ENCODE measurements at regions not wholly inside any gene's neighbourhood (a gene's known extent, or its start where the extent isn't known, plus 50 kb on each side); places are given as distances from the start of the nearest gene placed in this dataset.

GRCh38 chr1:172959571-172959970 lies 91.2 kb downstream of the TNFSF18 start:
- Histone ChIP-seq H4K20me1 (ENCODE audit: insufficient read depth, low read length) (no peaks in the 10 kb centered on the region), H3K9me3 (ENCODE audit: low read length) (no peaks in the 10 kb centered on the region), H3K9me2 (ENCODE audit: low read depth, low read length) (no peaks in the 10 kb centered on the region), H3K4me2 (ENCODE audit: low read length) (no peak overlapping the region), H3K36me3 (ENCODE audit: insufficient read depth, low read length) (no peaks in the 10 kb centered on the region), H3K27me3 (ENCODE audit: insufficient read depth, low read length) (no peaks in the 10 kb centered on the region), H3K79me2 (ENCODE audit: insufficient read depth, low read length) (no peaks in the 10 kb centered on the region), H3K4me1 (ENCODE audit: insufficient read depth, low read length, severe bottlenecking) (no peaks in the 10 kb centered on the region), H3K4me3 (ENCODE audit: low read depth, low read length, poor library complexity, severe bottlenecking) (no peak overlapping the region), H3F3A (ENCODE audit: insufficient read depth, low read length) (no peaks in the 10 kb centered on the region), H3K9ac (ENCODE audit: low read length) (no peak overlapping the region), H3K27ac (ENCODE audit: low read depth, low read length, poor library complexity, severe bottlenecking) (no peak overlapping the region), H2AFZ (ENCODE audit: low read length) (no peak overlapping the region)
- no peak for TF ChIP-seq EZH2 (IDR thresholded peaks at IDR 0.05; ENCODE audit: borderline replicate concordance, low read length)
- TF ChIP-seq, protein P1, sequence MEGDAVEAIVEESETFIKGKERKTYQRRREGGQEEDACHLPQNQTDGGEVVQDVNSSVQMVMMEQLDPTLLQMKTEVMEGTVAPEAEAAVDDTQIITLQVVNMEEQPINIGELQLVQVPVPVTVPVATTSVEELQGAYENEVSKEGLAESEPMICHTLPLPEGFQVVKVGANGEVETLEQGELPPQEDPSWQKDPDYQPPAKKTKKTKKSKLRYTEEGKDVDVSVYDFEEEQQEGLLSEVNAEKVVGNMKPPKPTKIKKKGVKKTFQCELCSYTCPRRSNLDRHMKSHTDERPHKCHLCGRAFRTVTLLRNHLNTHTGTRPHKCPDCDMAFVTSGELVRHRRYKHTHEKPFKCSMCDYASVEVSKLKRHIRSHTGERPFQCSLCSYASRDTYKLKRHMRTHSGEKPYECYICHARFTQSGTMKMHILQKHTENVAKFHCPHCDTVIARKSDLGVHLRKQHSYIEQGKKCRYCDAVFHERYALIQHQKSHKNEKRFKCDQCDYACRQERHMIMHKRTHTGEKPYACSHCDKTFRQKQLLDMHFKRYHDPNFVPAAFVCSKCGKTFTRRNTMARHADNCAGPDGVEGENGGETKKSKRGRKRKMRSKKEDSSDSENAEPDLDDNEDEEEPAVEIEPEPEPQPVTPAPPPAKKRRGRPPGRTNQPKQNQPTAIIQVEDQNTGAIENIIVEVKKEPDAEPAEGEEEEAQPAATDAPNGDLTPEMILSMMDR (IDR thresholded peaks at IDR 0.05; ENCODE audit: low read length), result no peak

DNA sequence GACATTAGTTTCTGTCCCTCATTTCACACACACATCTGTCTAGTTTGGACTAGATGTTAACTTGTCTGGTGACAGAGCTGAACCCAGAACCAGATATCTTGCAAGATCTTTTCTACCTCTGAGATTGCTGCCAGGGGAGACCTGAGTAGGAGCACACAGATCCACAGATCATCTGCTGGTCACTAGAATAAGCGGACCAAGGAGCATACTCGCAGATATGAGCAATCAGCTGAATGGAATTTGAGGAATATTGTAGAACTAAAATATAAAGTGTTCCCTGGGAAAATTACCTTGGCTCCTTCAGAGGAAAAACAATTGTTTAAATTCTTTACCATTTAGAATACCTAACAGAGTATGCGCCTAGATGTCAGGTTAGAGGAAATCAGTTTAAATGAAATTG lies 90.7 kb downstream of the TNFSF18 start:
- H3K36me3 ChIP-seq (ENCODE audit: insufficient read depth, low read length), result no peaks in the 10 kb centered on the region
- no peak overlapping the region for H3K9ac ChIP-seq (ENCODE audit: low read length)
- no peaks in the 10 kb centered on the region for H4K20me1 ChIP-seq (ENCODE audit: insufficient read depth, low read length)
- no peak for TF ChIP-seq EZH2 (IDR thresholded peaks at IDR 0.05; ENCODE audit: borderline replicate concordance, low read length)
- TF ChIP-seq, protein P1 (IDR thresholded peaks at IDR 0.05; ENCODE audit: low read length), result no peak
- no peaks in the 10 kb centered on the region for H3K27me3 ChIP-seq (ENCODE audit: insufficient read depth, low read length)
- H3K79me2 ChIP-seq (ENCODE audit: insufficient read depth, low read length), result no peaks in the 10 kb centered on the region
- no peaks in the 10 kb centered on the region for H3K9me3 ChIP-seq (ENCODE audit: low read length)
- no peak overlapping the region for H3K4me2 ChIP-seq (ENCODE audit: low read length)
- H3K9me2 ChIP-seq (ENCODE audit: low read depth, low read length), result no peaks in the 10 kb centered on the region
- H3K4me3 ChIP-seq (ENCODE audit: low read depth, low read length, poor library complexity, severe bottlenecking), result no peak overlapping the region
- H2AFZ ChIP-seq (ENCODE audit: low read length), result no peak overlapping the region
- H3F3A ChIP-seq (ENCODE audit: insufficient read depth, low read length), result no peaks in the 10 kb centered on the region
- no peaks in the 10 kb centered on the region for H3K4me1 ChIP-seq (ENCODE audit: insufficient read depth, low read length, severe bottlenecking)
- no peak overlapping the region for H3K27ac ChIP-seq (ENCODE audit: low read depth, low read length, poor library complexity, severe bottlenecking)

GRCh38 chr1:172960454-172961208 lies 90.1 kb downstream of the TNFSF18 start:
- no peak for TF ChIP-seq EZH2 (IDR thresholded peaks at IDR 0.05; ENCODE audit: borderline replicate concordance, low read length)
- TF ChIP-seq, protein P1 (IDR thresholded peaks at IDR 0.05; ENCODE audit: low read length), result no peak
- Histone ChIP-seq H2AFZ (ENCODE audit: low read length) (no peak overlapping the region), H3K9me2 (ENCODE audit: low read depth, low read length) (no peaks in the 10 kb centered on the region), H4K20me1 (ENCODE audit: insufficient read depth, low read length) (no peaks in the 10 kb centered on the region), H3K36me3 (ENCODE audit: insufficient read depth, low read length) (no peaks in the 10 kb centered on the region), H3K4me1 (ENCODE audit: insufficient read depth, low read length, severe bottlenecking) (no peaks in the 10 kb centered on the region), H3K4me3 (ENCODE audit: low read depth, low read length, poor library complexity, severe bottlenecking) (no peak overlapping the region), H3K27me3 (ENCODE audit: insufficient read depth, low read length) (no peaks in the 10 kb centered on the region), H3K9me3 (ENCODE audit: low read length) (no peaks in the 10 kb centered on the region), H3K27ac (ENCODE audit: low read depth, low read length, poor library complexity, severe bottlenecking) (no peak overlapping the region), H3K9ac (ENCODE audit: low read length) (no peak overlapping the region), H3K4me2 (ENCODE audit: low read length) (no peak overlapping the region), H3F3A (ENCODE audit: insufficient read depth, low read length) (no peaks in the 10 kb centered on the region), H3K79me2 (ENCODE audit: insufficient read depth, low read length) (no peaks in the 10 kb centered on the region)
